Stomach (tissue), 4 donors: ENCODE measurements at regions not wholly inside any gene's neighbourhood (a gene's known extent, or its start where the extent isn't known, plus 50 kb on each side); places are given as distances from the start of the nearest gene placed in this dataset.

Experiments
- EP300 ChIP-seq: sonication (generic); formaldehyde crosslinking; IDR thresholded peaks from one replicate; pipeline ENCODE4 v1.6.1; 2017; ENCODE audit warnings: antibody characterized with exemption
- TF ChIP-seq, protein P1 (sequence below), 7 experiments: fragments of 450-650 bp in 4 of 7; fragments of 200-600 bp in 3 of 7; sonication (generic) in 3 of 7; IDR thresholded peaks; one replicate each; pipeline ENCODE4 v1.5.1; 2016 to 2019; ENCODE audit warnings: antibody characterized with exemption in 7 of 7, control low read depth in 2 of 7, mild to moderate bottlenecking in 1 of 7

- TF ChIP-seq, protein P1, sequence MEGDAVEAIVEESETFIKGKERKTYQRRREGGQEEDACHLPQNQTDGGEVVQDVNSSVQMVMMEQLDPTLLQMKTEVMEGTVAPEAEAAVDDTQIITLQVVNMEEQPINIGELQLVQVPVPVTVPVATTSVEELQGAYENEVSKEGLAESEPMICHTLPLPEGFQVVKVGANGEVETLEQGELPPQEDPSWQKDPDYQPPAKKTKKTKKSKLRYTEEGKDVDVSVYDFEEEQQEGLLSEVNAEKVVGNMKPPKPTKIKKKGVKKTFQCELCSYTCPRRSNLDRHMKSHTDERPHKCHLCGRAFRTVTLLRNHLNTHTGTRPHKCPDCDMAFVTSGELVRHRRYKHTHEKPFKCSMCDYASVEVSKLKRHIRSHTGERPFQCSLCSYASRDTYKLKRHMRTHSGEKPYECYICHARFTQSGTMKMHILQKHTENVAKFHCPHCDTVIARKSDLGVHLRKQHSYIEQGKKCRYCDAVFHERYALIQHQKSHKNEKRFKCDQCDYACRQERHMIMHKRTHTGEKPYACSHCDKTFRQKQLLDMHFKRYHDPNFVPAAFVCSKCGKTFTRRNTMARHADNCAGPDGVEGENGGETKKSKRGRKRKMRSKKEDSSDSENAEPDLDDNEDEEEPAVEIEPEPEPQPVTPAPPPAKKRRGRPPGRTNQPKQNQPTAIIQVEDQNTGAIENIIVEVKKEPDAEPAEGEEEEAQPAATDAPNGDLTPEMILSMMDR (IDR thresholded peaks at IDR 0.05): no peak
- no peak for TF ChIP-seq EP300
These were observed 513.5 kb upstream of the TUSC1 start for GRCh38 chr9:26191711-26192110.
